ENCODE measurements at regions not wholly inside any gene's neighbourhood (a gene's known extent, or its start where the extent isn't known, plus 50 kb on each side); places are given as distances from the start of the nearest gene placed in this dataset.
"Not testable (repeated sequence)": the region's sequence is repeated elsewhere in the genome, so short reads cannot be mapped to it uniquely, and the experiment has no call there.

GRCh38 chr3:194866236-194866635, 180.6 kb downstream of the FAM43A start:
- DNase-seq (ENCODE audit: low read depth), result no peak

- DNase-seq (ENCODE audit: low read depth), result no peak
Measured at GRCh38 chr3:194867270-194867983, 181.7 kb downstream of the FAM43A start.

DNA sequence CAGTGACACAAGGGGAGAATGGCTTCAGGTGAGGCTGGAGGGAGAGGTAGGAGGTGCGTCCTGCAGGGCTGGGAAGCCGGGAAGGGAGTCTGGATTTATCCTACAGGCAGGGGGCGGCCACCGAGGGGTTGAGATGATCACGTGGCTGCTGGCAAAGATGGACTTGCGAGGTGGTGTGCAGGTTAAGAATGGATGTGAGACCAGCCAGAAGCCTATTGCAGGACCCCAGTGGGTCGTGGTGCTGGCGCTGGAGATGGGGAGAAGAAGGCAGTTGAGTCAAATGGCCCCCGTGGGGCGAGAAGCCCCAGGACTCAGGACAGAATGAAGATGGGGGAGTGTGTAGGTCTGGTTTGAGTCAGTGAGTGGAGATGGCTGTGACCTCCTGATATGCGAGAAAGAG, 183.1 kb downstream of the FAM43A start:
- no peak for DNase-seq (ENCODE audit: low read depth)

DNA sequence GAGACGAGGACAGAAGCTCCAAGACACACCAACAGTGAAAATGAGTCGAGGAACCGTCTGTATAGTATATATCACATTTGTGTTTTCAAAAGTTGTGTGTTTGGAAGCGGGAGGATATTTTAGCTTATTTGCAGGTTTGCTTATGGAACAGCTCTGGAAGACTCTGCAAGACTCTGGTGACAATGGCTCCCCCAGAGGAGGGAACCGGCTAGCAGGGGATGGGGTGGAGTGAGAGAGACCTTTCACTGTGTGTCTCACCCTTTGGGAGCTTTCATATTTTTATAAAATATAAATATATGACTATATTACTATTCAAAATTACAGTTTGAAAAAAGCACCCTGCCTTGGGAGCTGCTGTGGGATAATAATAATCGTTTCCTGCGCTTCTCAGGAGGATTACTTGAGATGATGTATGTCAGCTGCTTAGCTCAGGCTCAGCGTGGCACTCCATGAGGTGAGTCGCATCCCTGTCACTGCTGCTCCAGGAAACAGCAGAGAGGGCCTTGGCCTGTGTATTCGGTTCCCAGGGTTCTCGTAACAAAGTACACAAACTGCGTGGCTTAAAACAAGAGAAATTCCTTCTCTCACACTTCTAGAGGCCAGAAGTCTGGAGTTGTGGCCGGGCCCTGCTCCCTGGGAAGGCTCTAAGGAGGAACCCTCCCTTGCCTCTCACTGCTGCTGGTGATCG, 183.9 kb downstream of the FAM43A start:
- no peak for DNase-seq (ENCODE audit: low read depth)

GRCh38 chr3:194870394-194871110, 184.9 kb downstream of the FAM43A start:
- no peak for DNase-seq (ENCODE audit: low read depth)

GRCh38 chr3:194871143-194871863, 185.6 kb downstream of the FAM43A start:
- DNase-seq (ENCODE audit: low read depth), result no peak

DNA sequence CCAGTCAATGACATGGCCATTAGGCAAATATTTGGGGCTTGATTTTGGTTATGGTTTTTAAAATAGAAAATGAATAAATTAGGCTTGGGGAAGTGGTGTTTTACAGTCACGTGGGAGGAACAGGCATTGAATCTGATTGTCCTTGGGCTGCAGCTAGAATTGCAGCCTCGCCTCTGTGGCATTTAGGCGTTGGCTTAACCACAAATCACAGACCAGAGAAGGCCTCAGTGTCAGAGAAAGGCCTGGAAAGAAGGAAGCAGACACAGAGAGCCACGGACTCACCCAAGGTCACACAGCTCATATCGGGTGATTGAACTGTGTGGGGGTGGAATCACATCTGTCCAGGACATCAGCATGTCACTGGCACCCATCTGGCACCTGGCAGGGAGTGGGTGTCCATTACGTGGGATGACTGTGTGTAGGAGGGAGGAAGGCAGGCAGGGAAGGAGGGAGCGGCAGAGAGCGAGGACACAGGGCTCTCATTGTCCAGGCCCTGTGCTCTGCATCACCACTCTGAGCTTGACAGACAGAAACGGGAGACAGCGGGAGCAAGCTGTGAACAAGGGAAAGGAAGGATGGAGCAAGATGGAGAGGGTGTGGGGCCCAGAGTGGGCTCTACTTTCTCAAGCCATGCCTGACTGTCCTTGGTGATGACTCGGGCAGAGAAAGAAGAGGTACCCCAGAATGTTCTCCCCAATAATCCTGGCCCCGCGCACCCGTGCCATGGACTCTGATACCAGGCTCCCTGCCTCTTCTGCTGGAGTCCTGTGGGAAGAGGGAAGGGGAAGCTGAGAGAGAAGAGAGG, 186.4 kb downstream of the FAM43A start:
- DNase-seq (ENCODE audit: low read depth), result no peak

DNA sequence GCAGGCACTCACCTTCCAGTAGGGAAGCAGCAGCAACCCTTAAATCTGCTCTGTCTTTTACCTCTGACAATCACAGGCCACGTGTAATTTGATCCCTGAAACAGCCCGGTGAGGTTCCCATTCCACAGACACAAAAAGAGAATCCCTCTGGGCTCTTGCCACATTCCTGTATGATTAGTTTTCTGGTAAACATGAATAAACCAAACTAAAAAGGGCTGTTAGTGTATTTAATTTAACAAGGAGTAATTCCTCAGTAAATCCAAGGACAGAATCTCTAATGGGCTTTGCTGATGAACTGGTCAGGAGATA, 186.9 kb downstream of the FAM43A start:
- no peak for DNase-seq (ENCODE audit: low read depth)

DNA sequence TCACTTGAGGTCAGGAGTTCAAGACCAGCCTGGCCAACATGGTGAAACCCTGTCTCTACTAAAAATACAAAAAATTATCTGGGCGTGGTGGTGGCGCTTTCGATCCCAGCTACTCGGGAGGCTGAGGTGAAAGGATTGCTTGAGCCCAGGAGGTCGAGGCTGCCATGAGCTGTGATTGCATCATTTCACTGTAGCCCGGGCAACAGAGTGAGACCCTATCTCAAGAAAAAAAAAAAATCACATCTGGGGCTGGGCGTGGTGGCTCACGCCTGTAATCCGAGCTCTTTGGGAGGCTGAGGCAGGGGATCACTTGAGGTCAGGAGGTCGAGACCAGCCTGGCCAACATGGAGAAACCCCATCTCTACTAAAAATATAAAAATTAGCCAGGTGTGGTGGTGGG, 187.8 kb downstream of the FAM43A start:
- not testable (repeated sequence) for DNase-seq (ENCODE audit: low read depth)

- DNase-seq (ENCODE audit: low read depth), result no peak
Measured at GRCh38 chr3:194874206-194874605, 188.5 kb downstream of the FAM43A start.

GRCh38 chr3:194874783-194875182, 189.1 kb downstream of the FAM43A start:
- no peak for DNase-seq (ENCODE audit: low read depth)

- DNase-seq (ENCODE audit: low read depth), result no peak
Measured at GRCh38 chr3:194875581-194876402, 190.1 kb downstream of the FAM43A start.

GRCh38 chr3:194876403-194877095, 190.9 kb downstream of the FAM43A start:
- no peak for DNase-seq (ENCODE audit: low read depth)

DNA sequence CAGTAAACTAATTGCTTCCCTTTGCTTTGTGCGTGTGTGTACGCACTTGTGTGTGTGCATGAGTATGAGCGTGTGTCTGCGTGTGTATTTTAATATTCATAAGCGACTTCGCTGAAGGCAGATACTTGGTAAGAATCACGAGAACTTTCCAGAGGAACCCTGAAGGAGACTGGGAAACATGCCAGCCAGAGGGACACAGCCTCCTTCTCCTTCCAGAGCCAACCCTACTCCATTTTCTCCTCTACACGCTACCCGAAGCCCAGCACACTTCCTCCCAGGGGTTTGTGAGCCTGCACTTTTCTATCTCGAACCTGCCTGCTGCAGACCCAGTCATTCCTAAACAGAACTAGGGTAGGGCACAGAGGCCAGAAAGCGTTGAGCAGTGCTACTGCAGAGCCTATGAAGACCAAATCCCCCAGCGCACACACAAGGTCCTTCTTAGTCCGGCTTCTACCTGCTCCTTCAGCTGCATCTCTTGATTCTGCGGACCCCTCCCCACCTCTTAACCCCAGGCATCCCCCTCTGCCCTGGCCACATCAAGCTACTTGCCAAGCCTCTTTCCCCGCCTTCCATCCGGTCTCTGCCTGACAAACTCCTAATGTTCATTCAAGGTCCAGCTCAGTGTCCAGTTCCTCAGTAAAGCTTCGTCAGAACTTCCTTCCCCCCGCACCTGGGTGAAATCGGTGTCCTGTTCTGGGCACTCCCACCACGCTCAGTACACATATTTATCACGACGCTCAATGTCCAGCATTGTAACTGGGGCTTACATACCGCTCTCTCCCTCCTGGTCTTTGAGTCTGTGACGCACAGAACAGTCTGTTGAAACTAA, 191.8 kb downstream of the FAM43A start:
- no peak for DNase-seq (ENCODE audit: low read depth)

DNA sequence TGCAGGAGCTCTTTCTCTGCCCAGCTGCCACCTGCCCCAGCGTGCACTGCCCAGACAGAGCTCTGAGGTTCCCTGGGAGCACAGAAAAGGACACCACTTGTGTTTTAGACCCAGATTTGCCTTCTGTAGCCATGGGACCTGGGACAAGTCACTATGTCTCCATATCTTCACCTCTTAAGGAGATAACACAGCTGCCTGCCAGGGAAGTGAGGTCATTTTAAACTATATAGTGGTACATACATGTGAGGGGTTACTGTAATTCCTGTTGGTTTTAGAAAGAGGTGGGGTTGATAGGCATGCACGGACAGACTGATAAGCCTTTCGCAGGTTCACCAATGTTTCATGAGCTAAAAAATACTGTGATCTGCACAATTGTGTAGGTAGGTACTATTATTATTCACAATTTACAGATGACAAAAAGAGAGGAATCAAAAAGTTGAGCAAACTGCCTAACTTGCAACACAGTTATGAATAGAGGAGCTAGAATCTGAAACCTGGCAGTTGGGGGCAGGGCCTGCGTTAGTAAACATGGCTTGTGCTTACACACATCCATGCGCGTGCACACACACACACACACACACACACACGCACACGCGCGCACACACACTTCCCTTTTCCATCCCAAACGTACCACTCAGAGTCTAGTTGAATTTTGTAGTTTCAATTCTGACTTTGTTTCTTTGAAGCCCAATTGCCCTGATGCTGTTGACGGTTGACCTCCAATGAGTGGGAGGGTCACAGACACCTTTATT, 193.6 kb downstream of the FAM43A start:
- DNase-seq (ENCODE audit: low read depth), result no peak

- DNase-seq (ENCODE audit: low read depth), result no peak
Measured at GRCh38 chr3:194879991-194880939, 194.6 kb downstream of the FAM43A start.

All from stimulated activated CD8-positive, alpha-beta memory T cell treated with anti-CD3 and anti-CD28 coated beads, Interleukin-7, amount 100 ng/mL, for 24 hours (primary cell).